CD4-positive, alpha-beta T cell treated with Interleukin-15 for 4 hours (primary cell): ENCODE measurements at regions not wholly inside any gene's neighbourhood (a gene's known extent, or its start where the extent isn't known, plus 50 kb on each side); places are given as distances from the start of the nearest gene placed in this dataset.
"Not testable (repeated sequence)": the region's sequence is repeated elsewhere in the genome, so short reads cannot be mapped to it uniquely, and the experiment has no call there.

Experiments used
- DNase-seq: peaks from one replicate; pipeline ENCODE4 v3.0.0-alpha.2; 2020; ENCODE audit warnings: low spot score

- DNase-seq = no peak
Observed at GRCh38 chr4:58871509-58871908, 1761.3 kb upstream of the IGFBP7 start.

GRCh38 chr4:58849026-58849425, 1738.8 kb upstream of the IGFBP7 start:
- no peak for DNase-seq

- DNase-seq = no peak
Observed at GRCh38 chr4:58843455-58843854, 1733.3 kb upstream of the IGFBP7 start.

- no peak for DNase-seq
Observed at GRCh38 chr4:58833126-58833525, 1722.9 kb upstream of the IGFBP7 start.

GRCh38 chr4:58825278-58825677, 1715.1 kb upstream of the IGFBP7 start:
- no peak for DNase-seq

GRCh38 chr4:58818560-58818959, 1708.4 kb upstream of the IGFBP7 start:
- DNase-seq = not testable (repeated sequence)

- DNase-seq = no peak
Observed at GRCh38 chr4:58809948-58810347, 1699.8 kb upstream of the IGFBP7 start.

GRCh38 chr4:58809366-58809765, 1699.2 kb upstream of the IGFBP7 start:
- DNase-seq = no peak

GRCh38 chr4:58808817-58809216, 1698.6 kb upstream of the IGFBP7 start:
- no peak for DNase-seq

- no peak for DNase-seq
Observed at GRCh38 chr4:58807843-58808615, 1697.8 kb upstream of the IGFBP7 start.

- DNase-seq = no peak
Observed at GRCh38 chr4:58776627-58777026, 1666.4 kb upstream of the IGFBP7 start.

- DNase-seq = no peak
Observed at GRCh38 chr4:58767598-58767997, 1657.4 kb upstream of the IGFBP7 start.

- no peak for DNase-seq
Observed at GRCh38 chr4:58766763-58767162, 1656.6 kb upstream of the IGFBP7 start.

GRCh38 chr4:58761563-58761962, 1651.4 kb upstream of the IGFBP7 start:
- no peak for DNase-seq

GRCh38 chr4:58760737-58761136, 1650.6 kb upstream of the IGFBP7 start:
- no peak for DNase-seq

- DNase-seq = no peak
Observed at GRCh38 chr4:58760100-58760499, 1649.9 kb upstream of the IGFBP7 start.

- DNase-seq = no peak
Observed at GRCh38 chr4:58749206-58749605, 1639.0 kb upstream of the IGFBP7 start.

GRCh38 chr4:58740897-58741296, 1630.7 kb upstream of the IGFBP7 start:
- DNase-seq = no peak

- no peak for DNase-seq
Observed at GRCh38 chr4:58739275-58739674, 1629.1 kb upstream of the IGFBP7 start.

- DNase-seq = no peak
Observed at GRCh38 chr4:58738375-58738774, 1628.2 kb upstream of the IGFBP7 start.

GRCh38 chr4:58734030-58734674, 1624.0 kb upstream of the IGFBP7 start:
- no peak for DNase-seq

- DNase-seq = no peak
Observed at GRCh38 chr4:58732973-58733372, 1622.8 kb upstream of the IGFBP7 start.

GRCh38 chr4:58723954-58724353, 1613.8 kb upstream of the IGFBP7 start:
- no peak for DNase-seq

GRCh38 chr4:58711039-58711438, 1600.9 kb upstream of the IGFBP7 start:
- DNase-seq = no peak
